HG03159 (cell line): ENCODE measurements at regions not wholly inside any gene's neighbourhood (a gene's known extent, or its start where the extent isn't known, plus 50 kb on each side); places are given as distances from the start of the nearest gene placed in this dataset.

Experiments
- ATAC-seq: cut with Tn5 transposase; IDR thresholded peaks from one replicate; pipeline ENCODE4 v1.9.1; 2021; ENCODE audit warnings: mild to moderate bottlenecking, moderate library complexity; ENCODE audit not compliant: unreplicated experiment

GRCh38 chr4:185921583-185922555 is 109.9 kb upstream of the SORBS2 start:
- ATAC-seq: no peak

GRCh38 chr4:185924458-185925044 is 112.6 kb upstream of the SORBS2 start:
- no peak for ATAC-seq

GRCh38 chr4:185925910-185926360 is 113.9 kb upstream of the SORBS2 start:
- ATAC-seq: no peak

GRCh38 chr4:185931375-185931774 is 119.4 kb upstream of the SORBS2 start:
- no peak for ATAC-seq

- no peak for ATAC-seq
Observed at GRCh38 chr4:185931986-185932385, 120.0 kb upstream of the SORBS2 start.

- no peak for ATAC-seq
Observed at GRCh38 chr4:185932491-185932890, 120.5 kb upstream of the SORBS2 start.

GRCh38 chr4:185933078-185933581 is 121.1 kb upstream of the SORBS2 start:
- no peak for ATAC-seq

GRCh38 chr4:185936650-185937376 is 124.8 kb upstream of the SORBS2 start:
- ATAC-seq: no peak

- no peak for ATAC-seq
Observed at GRCh38 chr4:185938654-185939053, 126.7 kb upstream of the SORBS2 start.

GRCh38 chr4:185941461-185941860 is 127.5 kb upstream of the TLR3 start:
- ATAC-seq: no peak

- ATAC-seq: no peak
Observed at GRCh38 chr4:185945252-185945651, 123.7 kb upstream of the TLR3 start.

- ATAC-seq: peak; percentile 61
Observed at GRCh38 chr4:185945906-185946305, 123.0 kb upstream of the TLR3 start.

- ATAC-seq: no peak
Observed at GRCh38 chr4:185950891-185951290, 118.1 kb upstream of the TLR3 start.

GRCh38 chr4:185955151-185955770 is 113.7 kb upstream of the TLR3 start:
- no peak for ATAC-seq

- ATAC-seq: no peak
Observed at GRCh38 chr4:185955826-185956543, 113.0 kb upstream of the TLR3 start.

- no peak for ATAC-seq
Observed at GRCh38 chr4:185956544-185956940, 112.4 kb upstream of the TLR3 start.

GRCh38 chr4:185958094-185958747 is 110.7 kb upstream of the TLR3 start:
- no peak for ATAC-seq

GRCh38 chr4:185965426-185966384 is 103.3 kb upstream of the TLR3 start:
- ATAC-seq: no peak

GRCh38 chr4:185966549-185966948 is 102.4 kb upstream of the TLR3 start:
- ATAC-seq: no peak
